NCI-H82 treated with DMSO at 0.1 percent for 48 hours (cell line): ENCODE measurements at regions not wholly inside any gene's neighbourhood (a gene's known extent, or its start where the extent isn't known, plus 50 kb on each side); places are given as distances from the start of the nearest gene placed in this dataset.

Experiments
- DNase-seq: peaks from one replicate; lab custom pipeline; 2025; ENCODE audit not compliant: unreplicated experiment; lab: John Stamatoyannopoulos, UW

DNA sequence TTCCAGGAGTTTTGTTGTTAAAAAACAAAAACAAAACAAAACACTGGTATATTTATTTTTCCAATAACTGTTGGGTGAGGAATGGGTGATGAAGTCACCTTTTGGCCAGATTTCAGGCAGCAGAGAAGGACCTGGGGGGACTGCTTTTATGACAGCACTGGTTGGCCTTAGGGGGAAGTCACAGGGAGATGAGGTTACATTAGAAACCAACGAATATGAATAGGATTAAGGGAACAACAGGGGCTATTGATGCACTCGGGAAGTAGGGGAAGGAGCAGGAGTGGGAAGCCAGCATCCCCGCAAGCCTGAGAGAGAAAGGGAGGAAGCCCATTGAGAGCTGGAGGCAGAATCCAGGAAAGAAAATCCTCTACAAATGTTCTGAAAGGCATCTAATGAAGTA lies 958.4 kb downstream of the TYW1 start:
- DNase-seq: no peak

DNA sequence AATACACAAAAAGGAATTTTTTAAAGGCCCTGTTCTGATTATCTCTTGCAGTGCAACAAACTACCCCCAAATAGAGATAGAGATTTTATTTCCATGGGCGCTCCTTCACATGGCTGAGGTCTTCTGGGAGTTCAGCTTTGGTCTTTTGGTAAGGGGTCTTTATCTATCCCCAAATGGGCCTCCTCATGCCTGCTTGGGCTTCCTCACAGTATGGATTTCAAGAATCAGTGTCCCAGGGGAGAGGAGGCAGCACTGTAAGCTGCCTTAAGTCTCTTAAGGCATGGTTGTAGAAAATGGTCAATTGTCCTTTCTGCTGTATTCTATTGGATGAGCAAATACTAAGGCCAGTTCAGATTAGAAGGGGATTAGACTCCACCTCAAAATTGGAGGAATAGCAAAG lies 966.2 kb downstream of the TYW1 start:
- DNase-seq: no peak

DNA sequence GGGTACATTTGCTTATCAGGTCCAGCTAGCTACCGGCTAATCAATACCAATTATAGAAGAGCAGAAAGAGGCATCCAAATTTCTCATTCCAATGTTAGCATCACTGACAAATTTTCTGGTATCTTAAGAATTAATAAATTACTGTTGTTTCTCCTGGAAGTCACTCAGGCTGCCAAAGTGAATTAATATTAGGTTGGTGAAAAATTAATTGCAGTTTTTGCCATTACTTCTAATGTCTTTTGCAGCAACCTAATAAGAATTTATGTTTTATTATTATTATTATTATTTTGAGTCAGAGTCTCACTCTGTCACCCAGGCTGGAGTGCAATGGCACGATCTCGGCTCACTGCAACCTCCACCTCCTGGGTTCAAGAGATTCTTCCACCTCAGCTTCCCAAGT lies 979.9 kb downstream of the TYW1 start:
- DNase-seq: no peak

DNA sequence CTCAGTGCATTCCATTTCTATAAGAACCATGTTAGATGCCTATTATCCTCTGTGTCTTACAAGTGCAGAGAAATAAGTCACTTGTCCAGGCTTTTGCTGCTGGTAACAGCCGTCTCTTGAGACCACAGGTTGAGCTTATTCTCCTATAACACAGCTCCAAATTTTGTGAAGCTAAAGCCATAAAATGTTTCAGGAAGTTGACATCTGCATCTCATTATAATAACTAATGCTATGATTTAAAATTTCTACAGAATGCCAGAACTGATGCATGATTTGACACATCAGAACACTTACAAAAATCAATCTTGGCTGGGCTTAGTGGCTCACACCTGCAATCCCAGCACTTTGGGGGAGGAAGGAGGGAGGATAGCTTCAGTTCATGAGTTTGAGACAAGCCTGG lies 986.9 kb downstream of the TYW1 start:
- DNase-seq: no peak

DNA sequence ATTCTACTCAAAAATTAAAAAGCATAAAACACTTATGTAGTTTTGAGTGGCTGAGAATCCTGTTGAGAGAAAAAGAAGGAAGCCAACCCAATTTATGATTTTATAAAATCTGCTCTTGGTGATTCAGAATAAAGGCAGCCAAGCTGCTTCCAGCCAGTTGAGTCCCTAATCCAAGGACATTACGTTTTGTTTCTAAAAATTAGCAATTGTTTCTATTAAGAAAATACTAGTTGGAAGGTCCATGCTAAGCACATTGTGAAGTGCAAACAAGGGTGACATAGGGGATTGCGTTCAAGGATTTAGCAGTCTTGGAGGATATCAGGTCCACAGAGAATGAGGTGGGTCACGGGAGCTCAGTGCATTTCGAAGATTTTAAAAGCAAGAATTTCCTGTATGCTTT lies 987.7 kb downstream of the TYW1 start:
- DNase-seq: no peak

DNA sequence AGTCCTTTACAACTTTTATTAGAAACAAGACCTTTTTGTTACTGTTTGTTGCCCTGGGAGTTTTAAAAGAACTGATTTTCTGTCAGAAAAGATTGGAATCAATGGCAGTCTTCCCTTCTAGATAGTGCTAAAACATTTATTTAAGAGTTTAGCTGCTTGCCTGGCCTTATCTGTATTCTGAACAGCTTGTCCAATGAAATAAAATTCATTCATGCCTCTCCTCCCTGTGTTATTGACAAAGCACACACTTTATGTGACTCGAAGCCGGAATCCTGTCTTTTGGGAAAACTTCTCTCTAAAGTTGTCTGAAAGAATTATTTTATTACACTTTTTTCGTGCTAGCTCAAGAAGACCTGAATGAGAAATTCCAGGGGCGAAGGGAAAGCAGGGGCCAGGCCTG lies 992.5 kb downstream of the TYW1 start:
- no peak for DNase-seq

DNA sequence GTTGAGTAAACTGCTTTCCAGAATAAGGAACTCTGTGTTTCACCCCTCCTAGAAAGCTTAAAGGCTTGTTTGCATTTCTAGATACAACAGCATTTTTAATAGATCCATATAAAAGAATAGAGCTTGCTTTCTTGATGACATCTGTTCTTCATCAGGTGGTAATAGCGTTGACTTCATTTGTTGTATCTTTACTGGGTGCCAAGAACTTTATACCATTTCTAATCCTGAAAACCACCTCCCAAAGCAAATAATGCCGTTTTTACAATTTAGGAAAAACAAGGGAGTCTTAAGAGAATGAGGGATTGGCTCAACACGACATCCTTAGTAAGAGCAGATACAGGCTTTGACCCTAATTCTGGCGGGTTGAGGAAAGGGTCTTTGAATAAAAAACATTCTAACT lies 993.4 kb downstream of the TYW1 start:
- DNase-seq: no peak

DNA sequence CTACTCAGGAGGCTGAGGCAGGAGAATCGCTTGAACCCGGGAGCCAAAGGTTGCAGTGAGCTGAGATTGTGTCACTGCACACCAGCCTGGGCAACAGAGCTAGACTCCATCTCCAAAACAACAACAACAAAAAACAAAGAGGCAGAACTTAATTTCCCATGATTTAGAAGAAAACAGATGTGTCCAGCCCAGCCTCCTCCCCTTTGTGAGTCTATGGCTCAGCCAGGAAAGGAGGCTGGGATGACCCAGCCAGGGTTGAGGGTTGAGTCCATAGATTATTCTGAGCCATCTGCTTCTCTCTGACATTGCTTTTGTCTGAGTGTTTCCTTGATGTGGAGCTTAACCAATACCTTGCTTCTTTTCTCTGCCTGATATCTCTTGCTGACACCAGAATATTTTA lies 994.1 kb downstream of the TYW1 start:
- peak; percentile 7 for DNase-seq

DNA sequence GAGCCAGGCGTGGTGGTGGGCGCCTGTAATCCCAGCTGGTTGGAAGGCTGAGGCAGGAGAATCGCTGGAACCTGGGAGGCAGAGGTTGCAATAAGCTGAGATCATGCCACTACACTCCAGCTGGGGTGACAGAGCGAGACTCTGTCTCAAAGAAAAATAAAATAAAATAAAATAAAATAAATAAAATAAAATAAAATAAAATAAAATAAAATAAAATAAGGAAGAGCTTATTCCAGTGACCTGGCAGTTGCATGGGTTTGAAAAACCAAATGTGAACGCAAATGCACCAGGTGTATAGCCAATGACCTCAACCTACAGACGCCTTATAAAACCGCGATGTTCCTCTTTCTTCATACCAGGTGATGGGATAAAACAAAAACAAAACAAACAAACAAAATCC lies 995.7 kb downstream of the TYW1 start:
- DNase-seq: no peak

DNA sequence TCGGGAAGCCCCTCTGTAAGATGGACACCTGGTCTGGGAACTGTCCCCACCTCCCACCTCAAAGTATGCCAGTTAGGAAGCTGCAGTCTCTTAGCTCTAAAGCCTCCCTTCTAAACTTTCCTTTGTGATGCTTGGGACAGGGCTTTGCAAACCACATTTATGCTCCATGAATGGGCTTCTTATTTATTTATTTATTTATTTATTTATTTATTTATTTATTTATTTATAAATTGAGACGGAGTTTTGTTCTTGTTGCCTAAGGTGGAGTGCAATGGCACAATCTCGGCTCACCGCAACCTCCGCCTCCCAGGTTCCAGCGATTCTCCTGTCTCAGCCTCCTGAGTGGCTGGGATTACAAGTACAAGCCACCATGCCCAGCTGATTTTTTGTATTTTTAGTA lies 1009.4 kb downstream of the TYW1 start:
- no peak for DNase-seq

DNA sequence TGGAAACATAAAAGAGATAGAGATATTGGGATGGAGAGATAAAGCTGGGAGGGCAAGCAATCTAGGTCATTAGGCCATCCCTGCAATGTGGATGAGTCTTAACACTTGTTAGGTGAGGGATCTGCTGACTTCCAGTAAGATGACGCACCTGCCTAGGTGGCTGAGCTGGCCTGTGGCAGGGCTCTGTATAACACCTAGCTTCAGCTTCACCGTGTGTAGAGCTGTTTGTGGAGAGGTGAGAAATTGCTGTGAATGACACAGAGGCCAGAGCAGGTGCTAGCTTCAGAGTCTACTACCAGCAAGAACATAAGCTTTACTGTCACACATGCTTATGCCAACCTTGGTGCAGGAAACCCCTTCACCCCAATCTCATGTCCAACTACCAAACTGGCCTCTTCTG lies 1010.0 kb downstream of the TYW1 start:
- DNase-seq: no peak

DNA sequence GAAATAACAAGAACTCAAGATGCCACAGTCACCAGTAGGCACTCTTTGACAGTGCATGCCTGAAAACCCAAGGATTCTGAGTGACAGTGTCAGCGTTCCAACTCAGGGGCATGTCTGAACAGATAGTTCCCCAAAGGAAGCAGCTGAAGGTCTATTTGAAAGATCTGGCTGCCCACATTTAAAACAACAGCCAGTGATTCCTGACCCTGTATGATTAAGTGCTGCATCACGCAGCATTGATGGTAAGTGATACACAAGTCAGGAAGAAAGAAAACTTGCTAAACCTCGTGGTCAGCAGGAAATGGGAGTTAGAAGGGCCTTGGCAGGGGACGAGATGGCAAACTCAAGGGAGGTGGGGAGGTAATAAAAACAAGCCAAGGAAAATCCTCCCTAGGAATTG lies 1013.1 kb downstream of the TYW1 start:
- no peak for DNase-seq

DNA sequence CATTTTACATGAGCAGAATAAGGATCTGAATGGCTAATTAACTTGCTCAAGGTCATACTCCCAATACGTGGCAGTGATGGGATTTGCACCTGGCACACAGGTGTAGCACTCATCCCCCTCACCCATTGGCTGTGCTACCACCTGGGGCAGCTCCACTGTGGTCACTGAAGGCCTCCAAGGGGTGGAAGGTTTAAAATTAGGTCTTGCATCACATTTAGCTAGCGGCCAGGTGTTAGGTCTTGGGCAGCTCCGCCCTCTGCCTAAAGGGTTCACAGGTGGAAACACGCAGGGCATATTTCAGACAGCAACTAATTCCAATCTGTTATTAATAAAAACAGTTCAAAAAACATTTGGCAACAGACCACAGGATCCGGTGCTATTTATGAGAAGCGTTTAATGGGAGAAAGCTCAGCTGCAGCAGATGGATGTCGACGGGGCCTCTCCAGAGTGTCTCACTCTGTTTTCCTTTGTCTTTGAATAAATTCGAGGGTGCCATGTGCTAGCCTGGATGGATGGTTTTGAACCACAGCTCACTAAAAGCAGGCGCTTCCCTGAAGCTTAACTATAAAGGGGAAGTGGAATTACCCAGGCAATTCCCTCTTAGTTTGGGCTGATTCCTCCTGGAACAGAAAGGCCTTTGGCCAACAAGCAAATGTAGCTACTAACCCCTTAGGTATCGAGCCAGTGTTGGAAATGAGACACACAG lies 1017.6 kb downstream of the TYW1 start:
- no peak for DNase-seq

DNA sequence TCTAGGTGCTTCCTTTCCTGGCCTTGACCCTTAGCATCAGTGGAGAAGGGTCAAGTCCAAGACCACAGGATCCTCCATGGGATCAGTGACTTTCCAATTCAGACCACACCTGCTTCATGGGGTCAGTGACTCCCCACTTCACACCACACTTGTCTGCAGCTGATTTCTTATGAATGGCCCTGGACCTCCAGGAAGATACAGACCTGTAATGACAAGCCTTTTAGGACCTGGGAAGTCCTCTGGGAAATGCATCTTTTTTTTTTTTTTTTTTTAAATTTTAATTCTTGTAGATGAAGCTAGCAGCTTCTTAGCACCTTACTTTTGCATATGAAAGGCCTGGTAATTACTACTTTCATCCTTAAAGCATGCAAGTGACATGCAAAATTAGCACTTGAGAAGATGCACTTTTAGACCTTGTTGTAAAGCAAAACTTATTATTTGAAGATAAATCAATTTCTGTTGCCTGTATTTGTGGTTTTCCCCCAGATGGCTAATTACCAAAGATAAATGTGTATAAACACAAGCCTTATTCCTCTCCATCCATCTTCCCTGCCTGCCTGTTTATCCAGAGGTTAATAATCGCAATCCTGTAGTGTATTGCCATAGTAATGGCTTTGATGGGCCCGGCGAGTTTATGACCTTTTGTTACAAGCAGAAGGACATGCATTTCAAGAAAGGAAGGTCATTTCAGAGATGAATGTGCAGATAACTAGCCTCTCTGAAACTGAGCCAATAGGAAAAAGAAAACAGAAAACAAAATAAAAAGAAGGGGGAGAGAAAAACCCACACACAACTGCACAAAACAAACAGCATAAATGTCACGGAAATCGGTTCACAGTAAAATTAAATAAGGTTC lies 1018.7 kb downstream of the TYW1 start:
- no peak for DNase-seq

DNA sequence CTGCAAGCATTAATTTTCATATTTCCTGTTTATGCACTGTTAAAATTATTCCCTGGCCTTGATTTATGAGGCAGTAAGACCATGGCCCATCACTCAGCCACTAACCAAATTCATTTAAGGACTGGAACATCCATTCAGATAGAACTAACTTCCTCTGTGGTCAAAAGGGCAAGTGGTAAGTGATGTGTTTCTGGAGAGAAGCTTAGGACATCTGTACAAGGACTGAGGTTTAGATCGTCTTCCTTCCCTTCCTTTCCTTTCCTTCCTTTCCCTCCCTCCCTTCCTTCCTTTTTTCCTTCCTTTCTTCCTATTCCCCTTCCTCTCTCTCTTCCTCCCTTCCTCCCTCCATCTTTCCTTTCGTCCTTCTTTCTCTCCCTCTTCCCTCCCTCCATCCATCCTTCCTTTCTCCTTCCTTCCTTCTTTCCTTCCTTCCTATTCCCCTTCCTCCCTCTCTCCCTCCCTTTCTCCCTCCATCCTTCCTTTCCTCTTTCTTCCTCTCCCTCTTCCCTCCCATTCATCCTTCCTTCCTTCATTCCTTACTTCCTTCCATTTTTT lies 1019.4 kb downstream of the TYW1 start:
- no peak for DNase-seq

DNA sequence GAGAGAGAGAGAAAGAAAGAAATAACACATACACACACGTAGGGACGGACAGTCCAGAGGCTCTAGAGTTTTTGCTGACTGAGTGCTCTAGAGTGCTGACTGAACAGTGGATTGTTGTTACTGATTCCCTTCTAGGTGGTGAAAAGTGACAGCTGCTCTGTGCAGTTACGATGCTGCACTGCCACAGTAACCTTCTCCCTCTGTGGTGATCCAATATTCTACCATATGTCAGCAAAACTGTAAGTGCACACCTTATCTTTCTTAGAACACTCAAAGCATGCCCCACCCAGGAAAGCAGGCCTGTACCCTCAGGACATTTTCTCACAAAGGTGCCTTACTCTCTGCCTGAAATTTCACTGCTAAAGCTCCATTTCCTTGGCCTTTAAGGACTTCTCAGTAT lies 1023.5 kb downstream of the TYW1 start:
- no peak for DNase-seq

DNA sequence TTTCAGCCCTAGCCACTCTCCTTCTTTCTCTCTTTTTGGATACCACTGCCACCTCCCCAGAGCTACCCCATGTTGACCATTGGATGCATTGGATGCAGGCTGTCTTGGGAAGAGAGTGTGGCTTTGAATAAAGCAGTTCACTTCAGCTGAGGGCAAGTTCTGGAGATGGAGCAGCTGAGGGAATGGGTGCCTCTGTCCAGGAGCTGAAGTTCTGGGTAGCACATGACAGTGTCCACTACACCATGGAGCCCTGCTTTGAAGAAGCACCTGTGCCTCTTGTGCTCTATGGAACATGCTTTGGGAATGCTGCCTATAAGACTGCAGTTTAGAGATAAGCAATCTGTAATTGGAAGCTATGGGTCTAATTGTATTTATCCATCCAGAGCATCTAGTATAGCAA lies 1028.7 kb downstream of the TYW1 start:
- DNase-seq: no peak

DNA sequence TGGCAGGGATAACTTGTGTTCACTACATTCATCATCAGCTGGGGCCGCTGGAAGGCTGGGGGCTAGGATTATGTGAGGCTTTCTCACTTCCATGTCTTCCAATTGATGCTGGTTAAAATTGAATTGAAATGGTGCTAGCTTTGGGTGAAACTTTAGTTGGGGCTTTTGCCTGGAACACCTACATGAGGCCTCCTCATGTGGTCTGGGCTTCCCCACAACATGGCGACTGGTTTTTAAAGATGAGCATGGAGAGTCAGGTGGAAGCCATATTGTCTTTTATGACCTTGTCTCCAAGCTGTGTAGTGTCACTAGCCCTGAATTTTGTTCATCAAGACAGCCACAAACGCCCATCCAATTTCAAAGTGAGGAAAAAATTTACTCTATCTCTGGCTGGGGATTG lies 1033.9 kb downstream of the TYW1 start:
- no peak for DNase-seq

DNA sequence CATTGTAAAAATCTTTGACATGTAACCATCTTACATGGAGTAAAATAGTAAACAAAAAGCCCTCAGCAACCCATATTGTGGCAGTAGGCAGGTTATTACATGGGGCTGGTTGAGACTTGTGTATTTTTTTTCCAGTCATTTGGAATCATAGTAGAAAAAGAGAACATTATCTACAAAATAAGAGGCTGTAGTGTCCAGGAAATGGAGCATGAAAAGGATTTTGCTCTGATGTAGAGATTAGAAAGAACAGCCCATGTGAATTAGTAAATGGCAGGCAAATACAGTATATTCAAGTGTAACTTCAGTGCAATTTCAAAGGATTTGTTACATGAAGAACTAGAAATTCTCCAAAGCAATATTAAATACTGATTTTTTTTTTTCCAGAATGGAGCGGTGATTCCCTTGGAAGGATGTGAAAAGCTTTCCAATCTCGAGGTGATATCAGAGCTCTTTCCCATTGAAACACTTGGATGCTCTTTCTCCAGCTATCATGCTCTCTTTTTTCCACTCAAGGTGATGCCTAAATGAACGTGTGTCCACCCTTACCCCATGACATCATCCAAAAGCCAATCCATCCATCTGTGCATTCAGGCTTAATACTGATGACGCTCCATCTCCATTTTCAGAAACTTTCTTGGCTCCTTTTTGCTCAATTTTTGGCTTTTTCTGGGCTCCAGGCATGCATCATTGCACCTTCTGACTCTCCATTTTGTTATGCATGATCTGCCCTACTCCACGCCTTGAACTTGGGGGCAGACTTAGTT lies 1034.7 kb downstream of the TYW1 start:
- DNase-seq: no peak

DNA sequence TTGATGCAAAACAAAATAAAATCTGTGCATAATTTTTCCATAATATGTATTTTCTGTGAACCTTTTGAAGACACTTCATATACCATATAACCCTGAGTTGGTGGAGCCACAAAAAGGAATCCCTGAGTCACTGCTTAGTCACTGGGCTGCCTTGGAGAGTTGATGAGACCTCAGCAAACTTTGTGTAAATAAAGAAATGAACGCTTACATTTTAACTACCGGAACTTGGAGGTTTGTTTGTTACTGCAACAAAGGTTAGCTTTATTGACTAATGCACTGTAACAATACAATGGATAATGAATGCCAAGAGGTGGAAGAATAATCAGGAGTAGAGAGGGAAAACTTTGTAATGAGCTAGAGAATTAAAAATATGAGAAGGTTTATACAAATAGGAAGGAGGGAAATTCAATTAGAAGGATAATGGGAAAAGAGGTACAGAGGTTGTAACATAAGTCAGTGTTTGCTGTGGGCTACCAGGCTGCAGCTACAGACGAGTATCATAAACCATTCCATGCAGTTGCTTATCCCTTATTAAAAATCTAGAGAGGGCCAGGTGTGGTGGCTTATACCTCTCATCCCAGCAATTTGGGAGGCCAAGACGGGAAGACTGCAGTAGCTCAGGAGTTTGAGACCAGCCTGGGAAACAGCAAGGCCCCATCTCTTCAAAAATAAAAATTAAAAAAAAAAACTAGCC lies 1042.1 kb downstream of the TYW1 start:
- no peak for DNase-seq

DNA sequence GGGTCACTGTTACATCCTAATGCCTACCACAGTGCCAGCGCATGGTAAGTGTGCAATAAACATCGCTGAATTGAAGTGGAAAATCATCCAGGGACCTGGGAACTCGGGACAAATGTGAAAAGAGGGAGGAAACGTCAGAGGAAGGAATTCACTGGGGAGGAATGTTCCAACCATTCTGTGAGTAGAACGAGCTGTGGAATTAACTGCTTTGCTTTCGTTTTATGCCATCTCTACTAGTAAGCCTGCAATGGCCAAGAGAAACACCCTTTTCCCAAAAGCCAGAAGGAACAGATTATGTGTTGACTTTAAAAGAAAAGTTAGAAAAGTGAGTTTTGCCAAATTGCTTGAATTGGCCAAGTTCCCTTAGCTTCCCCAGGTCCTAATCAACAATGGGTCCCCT lies 1044.9 kb downstream of the TYW1 start:
- no peak for DNase-seq
